PC-9 (cell line): ENCODE measurements at regions not wholly inside any gene's neighbourhood (a gene's known extent, or its start where the extent isn't known, plus 50 kb on each side); places are given as distances from the start of the nearest gene placed in this dataset.

ENCODE experiments used
- BruUV-seq: library from RNA; stranded (reverse); fragments of 400-500 nt; replicated peaks from 2 replicates; lab custom pipeline; 2021; lab: Mats Ljungman, UMichigan
- CTCF ChIA-PET: fragments of 300-600 bp; sonication (Branson Sonifier 250); formaldehyde crosslinking; loops from one replicate; lab custom pipeline; 2022; ENCODE audit warnings: antibody characterized with exemption; lab: Charles Lee
- POLR2A ChIA-PET: fragments of 300-600 bp; sonication (Branson Sonifier 250); formaldehyde crosslinking; loops from one replicate; lab custom pipeline; 2022; ENCODE audit warnings: antibody characterized with exemption; ENCODE audit not compliant: unreplicated experiment; lab: Charles Lee
- DNase-seq, 2 experiments: peaks; one replicate each; pipeline versions ENCODE4 v3.0.0 to v3.0.0-alpha.2; 2015 to 2022; ENCODE audit warnings: mixed read lengths in 1 of 2
- H2AFZ ChIP-seq: fragments of 200-600 bp; sonication (generic); 2 replicates; pipeline ENCODE4 v1.8.1; 2017; ENCODE audit warnings: antibody characterized with exemption
- H3F3A ChIP-seq: fragments of 200-600 bp; sonication (generic); 2 replicates; pipeline ENCODE4 v1.8.1; 2017; ENCODE audit warnings: antibody characterized with exemption, mild to moderate bottlenecking, low read depth; ENCODE audit not compliant: insufficient read depth
- H3K27ac ChIP-seq: fragments of 200-600 bp; sonication (generic); 2 replicates; pipeline ENCODE4 v1.6.1; 2016; ENCODE audit warnings: mixed run types
- H3K27me3 ChIP-seq: fragments of 200-600 bp; sonication (generic); 2 replicates; pipeline ENCODE4 v1.6.1; 2016; ENCODE audit warnings: low read depth, mixed run types; ENCODE audit not compliant: insufficient read depth
- H3K36me3 ChIP-seq: fragments of 200-600 bp; sonication (generic); 2 replicates; pipeline ENCODE4 v1.6.1; 2016; ENCODE audit warnings: low read depth, mixed run types
- H3K4me1 ChIP-seq: fragments of 200-600 bp; sonication (generic); replicated peaks from 2 replicates; pipeline ENCODE4 v1.6.1; 2016; ENCODE audit warnings: mixed run types; ENCODE audit not compliant: insufficient read depth
- H3K4me2 ChIP-seq: fragments of 200-600 bp; sonication (generic); 2 replicates; pipeline ENCODE4 v1.6.1; 2017; ENCODE audit warnings: mixed run types
- H3K4me3 ChIP-seq: fragments of 200-600 bp; sonication (generic); 2 replicates; pipeline ENCODE4 v1.6.1; 2016; ENCODE audit warnings: mixed run types
- H3K79me2 ChIP-seq: fragments of 200-600 bp; sonication (generic); 2 replicates; pipeline ENCODE4 v1.6.1; 2017; ENCODE audit warnings: low read depth, mixed run types
- H3K9me2 ChIP-seq: fragments of 200-600 bp; sonication (generic); 2 replicates; pipeline ENCODE4 v1.8.1; 2017; ENCODE audit warnings: mild to moderate bottlenecking; ENCODE audit not compliant: insufficient read depth
- H3K9me3 ChIP-seq: fragments of 200-600 bp; sonication (generic); 2 replicates; pipeline ENCODE4 v1.8.1; 2016; ENCODE audit warnings: low read depth; ENCODE audit not compliant: insufficient read depth
- H4K20me1 ChIP-seq: fragments of 200-600 bp; sonication (generic); 2 replicates; pipeline ENCODE4 v1.8.1; 2017; ENCODE audit not compliant: insufficient read depth
- CTCF ChIP-seq: fragments of 200-600 bp; sonication (generic); conservative IDR thresholded peaks from 2 replicates; pipeline ENCODE4 v1.6.1; 2017; ENCODE audit warnings: mixed run types, antibody characterized with exemption, mild to moderate bottlenecking, moderate library complexity
- EZH2 ChIP-seq: fragments of 200-600 bp; sonication (generic); IDR thresholded peaks from 2 replicates; pipeline ENCODE4 v1.8.0; 2017; ENCODE audit warnings: antibody characterized with exemption, low read depth
- intact Hi-C: fragments of 100-400 bp; cut with micrococcal nuclease; formaldehyde crosslinking; loops from one replicate; pipeline ENCODE4 v1.10.0; 2022; ENCODE audit not compliant: unreplicated experiment

GRCh38 chr2:236341721-236342120 lies 77.5 kb upstream of the ASB18 start:
- POLR2A ChIA-PET: no interaction called here
- H3K27ac ChIP-seq: no peak overlapping the region
- intact Hi-C loops: loop anchor here (10.0 kb wide), 1 partner anchor 567 kb away; no protein-coding TSS in a partner anchor

GRCh38 chr2:236342507-236342906 lies 78.3 kb upstream of the ASB18 start:
- ChIA-PET CTCF (interaction anchor here (0.6 kb wide), 1 partner anchor 576 kb away, joined by 6 read pairs; no protein-coding TSS in a partner anchor), POLR2A (no interaction called here)
- H2AFZ ChIP-seq: no peak overlapping the region
- H3K27ac ChIP-seq: no peak overlapping the region
- H3F3A ChIP-seq: no peaks in the 10 kb centered on the region
- H3K4me1 ChIP-seq: no peaks in the 10 kb centered on the region
- no peaks in the 10 kb centered on the region for H3K9me3 ChIP-seq
- DNase-seq: no peak
- BruUV-seq: no TSS peak
- H4K20me1 ChIP-seq: no peaks in the 10 kb centered on the region; the same call in 1 of the 2 replicates
- intact Hi-C loops: loop anchor here (10.0 kb wide), 1 partner anchor 568 kb away; no protein-coding TSS in a partner anchor
- H3K79me2 ChIP-seq: no peaks in the 10 kb centered on the region
- H3K9me2 ChIP-seq: no peaks in the 10 kb centered on the region
- TF ChIP-seq EZH2 (no peak), CTCF (no peak)
- peaks cover 84% of the 10 kb centered on the region for H3K27me3 ChIP-seq
- H3K4me2 ChIP-seq: no peak overlapping the region
- no peak overlapping the region for H3K4me3 ChIP-seq
- no peaks in the 10 kb centered on the region for H3K36me3 ChIP-seq

More at GRCh38 chr2:236341721-236342120, 77.5 kb upstream of the ASB18 start:
- H2AFZ ChIP-seq: no peak overlapping the region
- no TSS peak for BruUV-seq
- no peaks in the 10 kb centered on the region for H3F3A ChIP-seq
- H4K20me1 ChIP-seq: no peaks in the 10 kb centered on the region; the same call in 1 of the 2 replicates
- no peaks in the 10 kb centered on the region for H3K9me3 ChIP-seq
- no peaks in the 10 kb centered on the region for H3K9me2 ChIP-seq
- H3K79me2 ChIP-seq: no peaks in the 10 kb centered on the region
- TF ChIP-seq EZH2 (no peak), CTCF (no peak)
- H3K27me3 ChIP-seq: peaks cover 85% of the 10 kb centered on the region
- H3K4me2 ChIP-seq: no peak overlapping the region
- no peak overlapping the region for H3K4me3 ChIP-seq
- CTCF ChIA-PET: no interaction called here
- H3K4me1 ChIP-seq: no peaks in the 10 kb centered on the region
- no peak for DNase-seq
- H3K36me3 ChIP-seq: no peaks in the 10 kb centered on the region

GRCh38 chr2:236342951-236343350 lies 78.7 kb upstream of the ASB18 start:
- H2AFZ ChIP-seq: no peak overlapping the region
- DNase-seq: no peak
- no TSS peak for BruUV-seq
- H3K36me3 ChIP-seq: no peaks in the 10 kb centered on the region
- H3K79me2 ChIP-seq: no peaks in the 10 kb centered on the region
- TF ChIP-seq EZH2: no peak
- no peak for TF ChIP-seq CTCF
- H3K9me3 ChIP-seq: no peaks in the 10 kb centered on the region
- no peaks in the 10 kb centered on the region; the same call in 1 of the 2 replicates for H4K20me1 ChIP-seq
- H3K4me2 ChIP-seq: no peak overlapping the region
- peaks cover 84% of the 10 kb centered on the region for H3K27me3 ChIP-seq
- no peaks in the 10 kb centered on the region for H3K4me1 ChIP-seq
- POLR2A ChIA-PET: no interaction called here
- H3K4me3 ChIP-seq: no peak overlapping the region
- H3K27ac ChIP-seq: no peak overlapping the region
- no peaks in the 10 kb centered on the region for H3F3A ChIP-seq
- intact Hi-C loops: loop anchor here (1.0 to 10.0 kb wide), 2 partner anchors 568 to 717 kb away; no protein-coding TSS in a partner anchor
- CTCF ChIA-PET: interaction anchor here (0.6 kb wide), 1 partner anchor 576 kb away, joined by 6 read pairs; no protein-coding TSS in a partner anchor
- no peaks in the 10 kb centered on the region for H3K9me2 ChIP-seq
